AG04450 (cell line): ENCODE measurements at regions not wholly inside any gene's neighbourhood (a gene's known extent, or its start where the extent isn't known, plus 50 kb on each side); places are given as distances from the start of the nearest gene placed in this dataset.

Experiments
- CTCF ChIA-PET: fragments of 300-600, 350-600 bp; formaldehyde crosslinking; extraction: SDS; loops from one replicate; lab custom pipeline; 2022; ENCODE audit warnings: antibody characterized with exemption, inconsistent platforms; lab: Charles Lee
- POLR2A ChIA-PET: fragments of 350-600 bp; formaldehyde crosslinking; extraction: SDS; loops from one replicate; lab custom pipeline; 2021; ENCODE audit warnings: antibody characterized with exemption, inconsistent platforms; lab: Yijun Ruan, JAX
- DNase-seq: peaks from one replicate; pipeline ENCODE4 v3.0.0-alpha.2; 2011; ENCODE audit warnings: low read depth, low spot score
- H3K27ac ChIP-seq: one replicate; pipeline ENCODE4 v1.5.1; 2012; ENCODE audit warnings: low read depth, low read length, control low read depth
- H3K27me3 ChIP-seq: one replicate; pipeline ENCODE4 v1.6.0; 2012; ENCODE audit warnings: low read length; ENCODE audit not compliant: control insufficient read depth, insufficient read depth
- H3K4me3 ChIP-seq: 2 replicates; pipeline ENCODE4 v1.5.1; 2011; ENCODE audit warnings: mild to moderate bottlenecking, low read depth, low read length, control low read depth
- H3K9me3 ChIP-seq: 2 replicates; pipeline ENCODE4 v1.5.1; 2012; ENCODE audit warnings: low read length; ENCODE audit not compliant: control insufficient read depth, insufficient read depth
- CTCF ChIP-seq: IDR thresholded peaks from 2 replicates; pipeline ENCODE4 v1.5.1; 2011; ENCODE audit warnings: low read depth, low read length, control low read depth, inconsistent platforms

GRCh38 chr13:38528986-38529385 lies 157.9 kb upstream of the FREM2 start:
- no peaks in the 10 kb centered on the region for H3K27me3 ChIP-seq
- H3K27ac ChIP-seq = no peak overlapping the region
- ChIA-PET POLR2A (no interaction called here), CTCF (no interaction called here)
- no peak for TF ChIP-seq CTCF
- H3K4me3 ChIP-seq = no peak overlapping the region
- no peaks in the 10 kb centered on the region for H3K9me3 ChIP-seq
- no peak for DNase-seq

DNA sequence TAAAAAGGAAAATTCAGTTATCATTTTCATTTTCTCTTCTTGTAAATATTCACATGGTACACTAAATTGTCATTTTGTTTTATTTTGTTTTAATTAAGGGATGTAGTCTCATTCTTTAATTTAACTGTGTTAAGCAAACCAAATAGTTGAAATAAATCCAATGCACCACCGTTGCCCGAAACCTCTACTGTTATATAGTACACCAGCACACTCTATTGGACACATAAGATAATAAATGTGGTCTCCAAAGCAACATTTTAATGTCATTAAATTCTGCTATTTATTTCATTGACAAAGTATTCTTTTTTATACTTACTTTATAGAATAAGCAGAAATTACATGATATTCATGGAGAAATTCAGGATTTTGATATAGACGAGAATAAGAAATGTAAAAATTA lies 156.4 kb upstream of the FREM2 start:
- DNase-seq = no peak
- TF ChIP-seq CTCF = no peak; the same call in 1 of the 2 replicates
- H3K27ac ChIP-seq = no peak overlapping the region
- no peak overlapping the region for H3K4me3 ChIP-seq
- no peaks in the 10 kb centered on the region for H3K27me3 ChIP-seq
- H3K9me3 ChIP-seq = no peaks in the 10 kb centered on the region
- ChIA-PET POLR2A (no interaction called here), CTCF (no interaction called here)

GRCh38 chr13:38535261-38535660 lies 151.6 kb upstream of the FREM2 start:
- H3K9me3 ChIP-seq = no peaks in the 10 kb centered on the region
- CTCF ChIA-PET = no interaction called here
- H3K27me3 ChIP-seq = no peaks in the 10 kb centered on the region
- no peak for TF ChIP-seq CTCF
- H3K27ac ChIP-seq = no peak overlapping the region
- DNase-seq = no peak
- POLR2A ChIA-PET = no interaction called here
- no peak overlapping the region for H3K4me3 ChIP-seq

DNA sequence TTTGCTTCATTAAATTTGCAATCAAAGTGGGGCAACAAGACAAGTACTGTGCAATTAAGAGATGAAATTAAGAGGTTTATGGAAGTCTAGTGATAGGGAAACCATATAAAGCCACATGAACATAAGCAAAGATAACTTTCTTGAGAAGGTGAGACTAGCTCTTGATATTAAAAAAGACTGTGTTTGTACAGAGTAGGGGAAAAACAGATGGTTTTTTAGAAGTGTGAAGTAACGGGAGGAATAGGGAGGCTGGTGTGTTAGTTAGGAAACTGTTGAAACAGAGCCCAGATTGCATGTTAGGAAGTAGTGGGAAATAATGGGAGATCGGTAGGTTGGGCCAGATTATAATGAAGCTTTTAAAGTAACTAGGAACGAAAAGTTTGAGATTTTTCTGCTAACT lies 149.8 kb upstream of the FREM2 start:
- POLR2A ChIA-PET = no interaction called here
- CTCF ChIA-PET = no interaction called here
- Histone ChIP-seq H3K4me3 (no peak overlapping the region), H3K27me3 (no peaks in the 10 kb centered on the region), H3K27ac (no peak overlapping the region), H3K9me3 (no peaks in the 10 kb centered on the region)
- no peak for TF ChIP-seq CTCF
- DNase-seq = no peak

DNA sequence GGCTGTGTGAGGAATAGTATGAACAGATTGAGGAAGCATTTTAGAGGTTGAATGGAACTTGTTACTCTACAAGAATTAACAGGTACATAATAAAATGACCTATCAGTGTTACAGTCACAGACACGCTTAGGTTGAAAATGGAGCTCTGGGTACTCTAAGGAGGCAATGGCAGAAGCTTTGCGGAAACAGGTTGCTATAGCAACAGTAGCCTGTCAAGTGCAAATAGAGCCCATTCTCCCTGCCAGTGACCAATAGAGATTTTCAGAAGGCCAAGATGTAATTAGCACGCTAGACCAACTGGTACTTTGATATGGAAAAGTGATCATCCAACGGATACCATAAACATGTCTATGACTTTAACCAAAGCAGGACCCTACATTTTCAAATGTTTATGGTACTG lies 148.5 kb upstream of the FREM2 start:
- Histone ChIP-seq H3K4me3 (no peak overlapping the region), H3K27me3 (no peaks in the 10 kb centered on the region), H3K27ac (no peak overlapping the region), H3K9me3 (no peaks in the 10 kb centered on the region)
- ChIA-PET POLR2A (no interaction called here), CTCF (no interaction called here)
- TF ChIP-seq CTCF = no peak
- DNase-seq = no peak
